ENCODE measurements at regions not wholly inside any gene's neighbourhood (a gene's known extent, or its start where the extent isn't known, plus 50 kb on each side); places are given as distances from the start of the nearest gene placed in this dataset.
A peak's percentile ranks its signal among the peaks of the same experiment; 100 is the strongest.

DNA sequence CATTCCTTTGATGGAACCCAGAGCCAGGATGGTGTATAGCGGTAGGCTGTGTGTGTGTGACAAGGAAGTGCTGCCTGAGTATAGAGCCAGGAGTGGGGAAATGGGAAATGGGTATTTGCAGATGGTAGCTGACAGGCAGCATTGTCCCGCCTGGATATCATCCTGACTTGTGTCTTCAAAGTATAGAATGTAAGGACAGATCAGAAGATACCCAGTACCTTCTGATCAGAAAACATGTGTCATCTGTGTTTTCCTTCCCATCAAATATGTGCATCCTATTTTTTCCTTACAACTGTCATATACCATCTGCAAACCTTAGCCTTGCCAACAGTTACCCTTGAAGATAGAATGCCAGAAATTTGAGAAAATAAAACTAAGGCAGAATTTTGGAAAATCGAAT is 146.2 kb upstream of the CBLB start:
- no peaks in the 10 kb centered on the region for H3K36me3 ChIP-seq (replicated peaks; ENCODE audit: insufficient read depth, low read depth)
- H3K4me1 ChIP-seq (ENCODE audit: insufficient read depth) = peaks cover 4% of the 10 kb centered on the region
- H2AFZ ChIP-seq = no peak overlapping the region
- no peaks in the 10 kb centered on the region for H3K9me3 ChIP-seq (ENCODE audit: low read depth)
- TF ChIP-seq, protein P1, sequence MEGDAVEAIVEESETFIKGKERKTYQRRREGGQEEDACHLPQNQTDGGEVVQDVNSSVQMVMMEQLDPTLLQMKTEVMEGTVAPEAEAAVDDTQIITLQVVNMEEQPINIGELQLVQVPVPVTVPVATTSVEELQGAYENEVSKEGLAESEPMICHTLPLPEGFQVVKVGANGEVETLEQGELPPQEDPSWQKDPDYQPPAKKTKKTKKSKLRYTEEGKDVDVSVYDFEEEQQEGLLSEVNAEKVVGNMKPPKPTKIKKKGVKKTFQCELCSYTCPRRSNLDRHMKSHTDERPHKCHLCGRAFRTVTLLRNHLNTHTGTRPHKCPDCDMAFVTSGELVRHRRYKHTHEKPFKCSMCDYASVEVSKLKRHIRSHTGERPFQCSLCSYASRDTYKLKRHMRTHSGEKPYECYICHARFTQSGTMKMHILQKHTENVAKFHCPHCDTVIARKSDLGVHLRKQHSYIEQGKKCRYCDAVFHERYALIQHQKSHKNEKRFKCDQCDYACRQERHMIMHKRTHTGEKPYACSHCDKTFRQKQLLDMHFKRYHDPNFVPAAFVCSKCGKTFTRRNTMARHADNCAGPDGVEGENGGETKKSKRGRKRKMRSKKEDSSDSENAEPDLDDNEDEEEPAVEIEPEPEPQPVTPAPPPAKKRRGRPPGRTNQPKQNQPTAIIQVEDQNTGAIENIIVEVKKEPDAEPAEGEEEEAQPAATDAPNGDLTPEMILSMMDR (IDR thresholded peaks at IDR 0.05; ENCODE audit: poor library complexity) = no peak
- TF ChIP-seq EZH2 (IDR thresholded peaks at IDR 0.05; ENCODE audit: borderline replicate concordance) (no peak), EZH2phosphoT487 (IDR thresholded peaks at IDR 0.05; ENCODE audit: low read depth, severe bottlenecking, unreplicated experiment) (no peak)
- H3K4me3 ChIP-seq = no peak overlapping the region
- no peaks in the 10 kb centered on the region for H3K9me2 ChIP-seq (replicated peaks; ENCODE audit: insufficient read depth)
- no peaks in the 10 kb centered on the region for H3K27me3 ChIP-seq
- 99% methylated on average over 3 of the region's 3 CpGs for WGBS (ENCODE audit: low lambda C conversion rate, missing lambda C conversion rate)
- H3K79me2 ChIP-seq = no peaks in the 10 kb centered on the region
- DNase-seq (ENCODE audit: low spot score) = no peak
- H4K20me1 ChIP-seq (ENCODE audit: insufficient read depth, poor library complexity, severe bottlenecking) = no peaks in the 10 kb centered on the region
- H3K4me2 ChIP-seq = peak overlapping the region; percentile 1
- H3K27ac ChIP-seq = peak overlapping the region; percentile 68

DNA sequence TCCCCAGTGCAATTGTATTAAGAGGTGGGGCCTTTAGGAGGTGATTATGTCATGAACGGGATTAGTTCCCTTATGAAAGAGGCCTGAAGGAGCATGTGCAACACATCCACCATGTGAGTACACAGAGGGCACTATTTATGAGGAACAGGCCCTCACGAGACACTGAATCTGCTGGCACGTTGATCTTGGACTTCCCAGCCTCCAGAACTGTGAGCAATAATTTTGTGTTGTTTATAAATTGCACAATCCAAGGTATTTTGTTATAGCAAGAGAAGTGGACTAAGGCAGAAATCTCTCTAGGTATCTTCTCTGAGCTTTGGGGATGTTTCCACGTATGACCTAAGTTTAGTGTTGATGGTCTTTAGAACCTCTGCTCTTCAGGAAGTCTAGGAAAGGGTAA is 149.3 kb upstream of the CBLB start:
- DNase-seq (ENCODE audit: low spot score) = no peak
- Histone ChIP-seq H3K27ac (no peak overlapping the region), H3K27me3 (no peaks in the 10 kb centered on the region), H3K9me2 (replicated peaks; ENCODE audit: insufficient read depth) (no peaks in the 10 kb centered on the region), H3K4me1 (ENCODE audit: insufficient read depth) (peaks cover 4% of the 10 kb centered on the region), H3K4me2 (no peak overlapping the region), H3K4me3 (no peak overlapping the region), H3K36me3 (replicated peaks; ENCODE audit: insufficient read depth, low read depth) (no peaks in the 10 kb centered on the region), H3K79me2 (no peaks in the 10 kb centered on the region), H2AFZ (no peak overlapping the region), H4K20me1 (ENCODE audit: insufficient read depth, poor library complexity, severe bottlenecking) (no peaks in the 10 kb centered on the region), H3K9me3 (ENCODE audit: low read depth) (no peaks in the 10 kb centered on the region)
- no peak for TF ChIP-seq EZH2phosphoT487 (IDR thresholded peaks at IDR 0.05; ENCODE audit: low read depth, severe bottlenecking, unreplicated experiment)
- 91% methylated on average over 4 of the region's 4 CpGs for WGBS (ENCODE audit: low lambda C conversion rate, missing lambda C conversion rate)

DNA sequence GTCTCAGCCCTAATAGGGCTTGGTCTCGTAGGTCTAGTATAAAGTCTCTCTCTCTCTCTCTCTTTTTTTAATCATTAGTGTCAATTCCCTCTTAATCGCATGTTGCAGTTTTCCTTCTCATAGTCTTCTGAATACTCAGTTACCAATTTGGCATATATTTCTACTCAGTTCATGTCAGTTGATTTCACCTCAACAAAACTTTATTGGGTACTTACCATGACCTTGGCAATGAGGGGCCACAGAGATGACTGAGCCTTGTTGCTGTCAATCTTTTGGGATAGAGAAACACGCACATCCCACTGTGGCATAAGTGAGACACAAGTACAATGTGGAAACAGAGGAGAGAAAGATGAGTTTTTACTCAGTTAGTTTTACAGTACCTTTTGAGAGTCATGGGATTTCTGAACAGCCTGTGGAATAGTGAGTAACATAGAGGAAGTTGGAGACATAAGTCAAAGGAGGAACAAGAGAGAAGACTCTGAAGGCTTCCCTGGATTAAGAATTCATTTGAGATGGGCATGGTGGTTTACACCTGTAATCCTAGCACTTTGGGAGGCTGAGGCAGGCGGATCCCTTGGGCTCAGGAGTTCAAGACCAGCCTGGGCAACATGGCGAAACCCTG is 150.2 kb upstream of the CBLB start:
- no peak for TF ChIP-seq EZH2 (IDR thresholded peaks at IDR 0.05; ENCODE audit: borderline replicate concordance)
- no peaks in the 10 kb centered on the region for H4K20me1 ChIP-seq (ENCODE audit: insufficient read depth, poor library complexity, severe bottlenecking)

DNA sequence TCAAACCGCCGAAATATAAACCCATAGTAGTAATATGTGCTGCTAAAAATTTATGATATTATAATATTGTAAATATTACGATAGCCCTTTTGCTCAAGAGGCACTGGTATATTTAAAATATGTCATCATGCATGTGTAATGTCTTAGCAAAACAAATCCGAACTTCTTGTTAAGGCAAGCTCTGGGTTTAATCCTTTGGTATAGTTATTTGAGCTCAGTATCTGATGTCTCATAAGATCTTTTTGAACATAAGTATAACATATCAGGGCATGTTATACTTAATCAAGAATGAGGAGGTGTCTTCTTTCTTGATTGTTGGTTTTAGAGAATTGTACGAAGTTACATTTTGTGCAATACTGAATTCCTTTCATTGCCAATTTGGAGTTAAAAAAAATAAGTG is 154.1 kb upstream of the CBLB start:
- no peaks in the 10 kb centered on the region for H3K27me3 ChIP-seq
- H3K4me2 ChIP-seq = no peak overlapping the region
- H3K4me1 ChIP-seq (ENCODE audit: insufficient read depth) = peaks cover 3% of the 10 kb centered on the region
- no peak overlapping the region for H3K27ac ChIP-seq
- no peaks in the 10 kb centered on the region for H3K9me3 ChIP-seq (ENCODE audit: low read depth)
- no peaks in the 10 kb centered on the region for H3K79me2 ChIP-seq
- TF ChIP-seq EZH2phosphoT487 (IDR thresholded peaks at IDR 0.05; ENCODE audit: low read depth, severe bottlenecking, unreplicated experiment) (no peak), EZH2 (IDR thresholded peaks at IDR 0.05; ENCODE audit: borderline replicate concordance) (no peak)
- TF ChIP-seq, protein P1 (IDR thresholded peaks at IDR 0.05; ENCODE audit: poor library complexity) = no peak
- H3K36me3 ChIP-seq (replicated peaks; ENCODE audit: insufficient read depth, low read depth) = no peaks in the 10 kb centered on the region
- no peak for DNase-seq (ENCODE audit: low spot score)
- no peaks in the 10 kb centered on the region for H3K9me2 ChIP-seq (replicated peaks; ENCODE audit: insufficient read depth)
- WGBS (ENCODE audit: low lambda C conversion rate, missing lambda C conversion rate) = 85% methylated on average over 5 of the region's 5 CpGs
- H2AFZ ChIP-seq = no peak overlapping the region
- no peak overlapping the region for H3K4me3 ChIP-seq
- no peaks in the 10 kb centered on the region for H4K20me1 ChIP-seq (ENCODE audit: insufficient read depth, poor library complexity, severe bottlenecking)

More for the DNA sequence above, 150.2 kb upstream of the CBLB start:
- no peaks in the 10 kb centered on the region for H3K9me2 ChIP-seq (replicated peaks; ENCODE audit: insufficient read depth)
- no peaks in the 10 kb centered on the region for H3K27me3 ChIP-seq
- H2AFZ ChIP-seq = no peak overlapping the region
- H3K4me3 ChIP-seq = no peak overlapping the region
- H3K4me1 ChIP-seq (ENCODE audit: insufficient read depth) = no peaks in the 10 kb centered on the region
- no peak overlapping the region for H3K4me2 ChIP-seq
- 93% methylated on average over 5 of the region's 5 CpGs for WGBS (ENCODE audit: low lambda C conversion rate, missing lambda C conversion rate)
- H3K9me3 ChIP-seq (ENCODE audit: low read depth) = no peaks in the 10 kb centered on the region
- DNase-seq (ENCODE audit: low spot score) = no peak
- H3K79me2 ChIP-seq = no peaks in the 10 kb centered on the region
- H3K27ac ChIP-seq = no peak overlapping the region
- no peaks in the 10 kb centered on the region for H3K36me3 ChIP-seq (replicated peaks; ENCODE audit: insufficient read depth, low read depth)
